Activated naive CD4-positive, alpha-beta T cell treated with anti-CD3 and anti-CD28 coated beads, Interleukin-2, amount 50 U/mL, for 16 hours (primary cell): ENCODE measurements at regions not wholly inside any gene's neighbourhood (a gene's known extent, or its start where the extent isn't known, plus 50 kb on each side); places are given as distances from the start of the nearest gene placed in this dataset.

ENCODE experiments used
- DNase-seq: peaks from one replicate; pipeline ENCODE4 v3.0.0-alpha.2; 2020

- no peak for DNase-seq
These were observed 471.2 kb downstream of the MIAT start for GRCh38 chr22:27128461-27129085.

GRCh38 chr22:27129266-27129665 lies 471.9 kb downstream of the MIAT start:
- no peak for DNase-seq

- no peak for DNase-seq
These were observed 473.5 kb downstream of the MIAT start for GRCh38 chr22:27130906-27131305.

- no peak for DNase-seq
These were observed 474.0 kb downstream of the MIAT start for GRCh38 chr22:27131346-27131745.

- no peak for DNase-seq
These were observed 475.0 kb downstream of the MIAT start for GRCh38 chr22:27132400-27132799.

- DNase-seq = no peak
These were observed 475.6 kb downstream of the MIAT start for GRCh38 chr22:27133019-27133431.

- no peak for DNase-seq
These were observed 476.4 kb downstream of the MIAT start for GRCh38 chr22:27133681-27134314.

- DNase-seq = no peak
These were observed 476.9 kb downstream of the MIAT start for GRCh38 chr22:27134315-27134701.

- no peak for DNase-seq
These were observed 477.9 kb downstream of the MIAT start for GRCh38 chr22:27135031-27135981.

- DNase-seq = no peak
These were observed 479.2 kb downstream of the MIAT start for GRCh38 chr22:27136596-27136995.

- DNase-seq = no peak
These were observed 480.5 kb downstream of the MIAT start for GRCh38 chr22:27137871-27138337.

GRCh38 chr22:27138471-27138870 lies 481.1 kb downstream of the MIAT start:
- no peak for DNase-seq

- no peak for DNase-seq
These were observed 482.6 kb downstream of the MIAT start for GRCh38 chr22:27139935-27140511.

GRCh38 chr22:27142286-27142685 lies 484.9 kb downstream of the MIAT start:
- DNase-seq = no peak

GRCh38 chr22:27144321-27144720 lies 486.9 kb downstream of the MIAT start:
- DNase-seq = no peak

- no peak for DNase-seq
These were observed 489.7 kb downstream of the MIAT start for GRCh38 chr22:27146866-27147633.

- no peak for DNase-seq
These were observed 490.7 kb downstream of the MIAT start for GRCh38 chr22:27148055-27148454.

- no peak for DNase-seq
These were observed 491.6 kb downstream of the MIAT start for GRCh38 chr22:27148886-27149470.

- no peak for DNase-seq
These were observed 492.6 kb downstream of the MIAT start for GRCh38 chr22:27149921-27150543.

GRCh38 chr22:27150544-27150941 lies 493.2 kb downstream of the MIAT start:
- DNase-seq = no peak

GRCh38 chr22:27151407-27151806 lies 494.0 kb downstream of the MIAT start:
- no peak for DNase-seq

GRCh38 chr22:27152033-27152432 lies 494.6 kb downstream of the MIAT start:
- no peak for DNase-seq
